Esophagus muscularis mucosa (tissue), 4 donors: ENCODE measurements at regions not wholly inside any gene's neighbourhood (a gene's known extent, or its start where the extent isn't known, plus 50 kb on each side); places are given as distances from the start of the nearest gene placed in this dataset.

Experiments used
- DNase-seq: peaks from one replicate; pipeline ENCODE4 v3.0.0-alpha.2; 2017; ENCODE audit errors: extremely low spot score
- H3K27ac ChIP-seq, 4 donors: fragments of 200-600 bp; sonication (generic); replicated peaks in 1 of 4; 1 replicate in 3 of 4; 2 replicates in 1 of 4; pipeline ENCODE4 v1.5.1; 2016 to 2019; ENCODE audit warnings: mild to moderate bottlenecking in 1 of 4
- H3K27me3 ChIP-seq, 4 donors: fragments of 200-600 bp; sonication (generic); one replicate each; pipeline versions ENCODE4 v1.5.1 to v1.6.0; 2016 to 2019
- H3K36me3 ChIP-seq, 4 donors: fragments of 200-600 bp; sonication (generic); one replicate each; pipeline ENCODE4 v1.5.1; 2016 to 2019
- H3K4me1 ChIP-seq, 4 donors: fragments of 200-600 bp; sonication (generic); one replicate each; pipeline ENCODE4 v1.5.1; 2016 to 2019
- H3K4me3 ChIP-seq, 4 donors: fragments of 200-600 bp; sonication (generic); 1 replicate in 2 of 4; 2 replicates in 2 of 4; pipeline ENCODE4 v1.5.1; 2016 to 2019; ENCODE audit warnings: mild to moderate bottlenecking in 4 of 4, moderate library complexity in 1 of 4
- H3K9me3 ChIP-seq, 4 donors: fragments of 200-600 bp; sonication (generic); 1 replicate in 3 of 4; 2 replicates in 1 of 4; pipeline ENCODE4 v1.5.1; 2016 to 2019
- CTCF ChIP-seq, 3 experiments: fragments of 200-600 bp in 2 of 3; fragments of 450-650 bp in 1 of 3; sonication (generic) in 2 of 3; IDR thresholded peaks; one replicate each; pipeline ENCODE4 v1.5.1; 2017 to 2019; ENCODE audit warnings: antibody characterized with exemption in 3 of 3, mild to moderate bottlenecking in 2 of 3, moderate library complexity in 1 of 3
- EP300 ChIP-seq: sonication (generic); formaldehyde crosslinking; IDR thresholded peaks from one replicate; pipeline ENCODE4 v1.6.1; 2017; ENCODE audit warnings: antibody characterized with exemption
- POLR2A ChIP-seq: fragments of 450-650 bp; IDR thresholded peaks from one replicate; pipeline ENCODE4 v1.6.1; 2017; ENCODE audit warnings: antibody characterized with exemption, moderate library complexity, mild to moderate bottlenecking, low read depth
- POLR2AphosphoS5 ChIP-seq, 2 donors: sonication (generic); formaldehyde crosslinking; IDR thresholded peaks; one replicate each; pipeline ENCODE4 v1.6.1; 2017; ENCODE audit warnings: antibody characterized with exemption in 2 of 2
- WGBS: methylation state at CpG from one replicate; pipeline ENCODE4 v1.1.5; 2018; 5-methylcytosine and 5-hydroxymethylcytosine counted together
- intact Hi-C: fragments of 100-400 bp; cut with DNase I; formaldehyde crosslinking; loops from one replicate; pipeline ENCODE4 v1.15.1; 2023

- intact Hi-C loops = no loop called here
- no peak for DNase-seq
- Histone ChIP-seq H3K4me3 (no peak overlapping the region), H3K36me3 (no peaks in the 10 kb centered on the region), H3K9me3 (no peaks in the 10 kb centered on the region), H3K4me1 (no peaks in the 10 kb centered on the region), H3K27ac (no peak overlapping the region), H3K27me3 (peaks cover 0 to 9% (median 0%) of the 10 kb centered on the region in 4 donors)
- TF ChIP-seq POLR2A = no peak
- WGBS = 49% methylated on average over 4 of the region's 4 CpGs
Measured at GRCh38 chr16:55149622-55150021, 174.4 kb upstream of the IRX6 start.

- Histone ChIP-seq H3K27ac (no peak overlapping the region), H3K4me1 (no peaks in the 10 kb centered on the region), H3K36me3 (no peaks in the 10 kb centered on the region), H3K4me3 (no peak overlapping the region), H3K27me3 (peaks cover 0 to 11% (median 0%) of the 10 kb centered on the region in 4 donors), H3K9me3 (no peaks in the 10 kb centered on the region)
- intact Hi-C loops = no loop called here
- no peak for TF ChIP-seq CTCF (IDR thresholded peaks at IDR 0.05)
- no peak for TF ChIP-seq POLR2AphosphoS5 (IDR thresholded peaks at IDR 0.05)
- no peak for TF ChIP-seq EP300
- TF ChIP-seq POLR2A = no peak
- no peak for DNase-seq
- WGBS = 71% methylated on average over 9 of the region's 9 CpGs
Measured at GRCh38 chr16:55151561-55152305, 172.3 kb upstream of the IRX6 start.

- H3K27ac ChIP-seq = no peak overlapping the region
- 87% methylated on average over 3 of the region's 3 CpGs for WGBS
- no peaks in the 10 kb centered on the region for H3K4me1 ChIP-seq
- peaks cover 0 to 11% (median 0%) of the 10 kb centered on the region in 4 donors for H3K27me3 ChIP-seq
- intact Hi-C loops = no loop called here
- H3K9me3 ChIP-seq = no peaks in the 10 kb centered on the region
- H3K36me3 ChIP-seq = no peaks in the 10 kb centered on the region
- no peak for DNase-seq
- TF ChIP-seq POLR2A (no peak), POLR2AphosphoS5 (IDR thresholded peaks at IDR 0.05) (no peak), CTCF (IDR thresholded peaks at IDR 0.05) (no peak), EP300 (no peak)
- H3K4me3 ChIP-seq = no peak overlapping the region
Measured at GRCh38 chr16:55152875-55153390, 171.1 kb upstream of the IRX6 start.

GRCh38 chr16:55154262-55154661 is 169.7 kb upstream of the IRX6 start:
- H3K27ac ChIP-seq = no peak overlapping the region
- no peaks in the 10 kb centered on the region for H3K4me1 ChIP-seq
- H3K27me3 ChIP-seq = peaks cover 0 to 11% (median 0%) of the 10 kb centered on the region in 4 donors
- WGBS = 59% methylated on average over 4 of the region's 4 CpGs
- peaks cover 0 to 3% (median under 1%) of the 10 kb centered on the region in 4 donors for H3K9me3 ChIP-seq
- no peak for DNase-seq
- TF ChIP-seq CTCF (IDR thresholded peaks at IDR 0.05) (no peak), POLR2AphosphoS5 (IDR thresholded peaks at IDR 0.05) (no peak), POLR2A (no peak), EP300 (no peak)
- H3K4me3 ChIP-seq = no peak overlapping the region
- no peaks in the 10 kb centered on the region for H3K36me3 ChIP-seq
- intact Hi-C loops = no loop called here

- H3K4me3 ChIP-seq = no peak overlapping the region
- intact Hi-C loops = no loop called here
- no peaks in the 10 kb centered on the region for H3K4me1 ChIP-seq
Measured at GRCh38 chr16:55154956-55155355, 169.0 kb upstream of the IRX6 start.

More at GRCh38 chr16:55154956-55155355, 169.0 kb upstream of the IRX6 start:
- peaks cover 0 to 8% (median 3%) of the 10 kb centered on the region in 4 donors for H3K9me3 ChIP-seq
- H3K27me3 ChIP-seq = peaks cover 0 to 11% (median 0%) of the 10 kb centered on the region in 4 donors
- no peak for DNase-seq
- H3K36me3 ChIP-seq = no peaks in the 10 kb centered on the region
- TF ChIP-seq POLR2AphosphoS5 (IDR thresholded peaks at IDR 0.05) (no peak), EP300 (no peak), CTCF (IDR thresholded peaks at IDR 0.05) (no peak), POLR2A (no peak)
- no peak overlapping the region for H3K27ac ChIP-seq
